Mesothelial cell of epicardium (in vitro differentiated cells): ENCODE measurements at regions not wholly inside any gene's neighbourhood (a gene's known extent, or its start where the extent isn't known, plus 50 kb on each side); places are given as distances from the start of the nearest gene placed in this dataset.

Source experiments
- DNase-seq, 2 experiments: peaks; one replicate each; pipeline ENCODE4 v3.0.0; 2021; ENCODE audit warnings: low spot score in 2 of 2; ENCODE audit not compliant: unreplicated experiment in 2 of 2
- H3K27ac Mint-ChIP-seq: 2 replicates; pipeline ENCODE4 v1.8.0; 2021; ENCODE audit warnings: mixed read lengths
- H3K27me3 Mint-ChIP-seq: 2 replicates; pipeline ENCODE4 v1.8.0; 2021; ENCODE audit warnings: low read depth, mixed read lengths
- H3K36me3 Mint-ChIP-seq: 2 replicates; pipeline ENCODE4 v1.8.0; 2021; ENCODE audit warnings: mixed read lengths
- H3K4me1 Mint-ChIP-seq: 2 replicates; pipeline ENCODE4 v1.8.0; 2021; ENCODE audit warnings: mixed read lengths
- H3K4me3 Mint-ChIP-seq: 2 replicates; pipeline ENCODE4 v1.8.0; 2021; ENCODE audit warnings: mild to moderate bottlenecking, moderate library complexity, mixed read lengths
- H3K9me3 Mint-ChIP-seq: 2 replicates; pipeline ENCODE4 v1.8.0; 2021; ENCODE audit warnings: mixed read lengths
- TF ChIP-seq, protein P1 (sequence below): fragments of 200-600 bp; sonication (generic); IDR thresholded peaks from one replicate; pipeline ENCODE4 v1.5.0; 2021; ENCODE audit warnings: antibody characterized with exemption; ENCODE audit not compliant: unreplicated experiment

DNA sequence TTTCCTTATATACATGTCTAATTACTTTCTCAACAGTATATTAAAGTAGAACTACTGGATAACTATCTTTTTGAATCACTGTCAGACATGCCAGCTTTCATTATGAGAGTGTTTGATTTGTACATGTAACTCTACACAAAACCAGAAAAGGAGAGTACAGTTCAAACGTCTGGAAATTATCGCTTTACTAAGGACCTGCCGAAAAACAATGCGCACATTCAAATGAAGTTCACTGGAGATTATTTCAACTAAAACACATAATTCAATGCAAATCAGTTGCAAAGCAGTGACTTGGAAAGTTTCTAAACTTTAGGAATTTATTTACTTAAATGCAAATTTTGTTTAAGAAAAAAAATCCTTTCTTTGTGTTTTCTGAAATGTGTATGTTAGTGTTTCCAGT lies 942.5 kb downstream of the EFNA5 start:
- Mint-ChIP-seq H3K27me3 (no peaks in the 10 kb centered on the region), H3K36me3 (peaks cover 10% of the 10 kb centered on the region), H3K4me1 (no peaks in the 10 kb centered on the region), H3K27ac (no peak overlapping the region), H3K4me3 (no peak overlapping the region), H3K9me3 (peaks cover 29% of the 10 kb centered on the region)
- no peak for DNase-seq
- TF ChIP-seq, protein P1, sequence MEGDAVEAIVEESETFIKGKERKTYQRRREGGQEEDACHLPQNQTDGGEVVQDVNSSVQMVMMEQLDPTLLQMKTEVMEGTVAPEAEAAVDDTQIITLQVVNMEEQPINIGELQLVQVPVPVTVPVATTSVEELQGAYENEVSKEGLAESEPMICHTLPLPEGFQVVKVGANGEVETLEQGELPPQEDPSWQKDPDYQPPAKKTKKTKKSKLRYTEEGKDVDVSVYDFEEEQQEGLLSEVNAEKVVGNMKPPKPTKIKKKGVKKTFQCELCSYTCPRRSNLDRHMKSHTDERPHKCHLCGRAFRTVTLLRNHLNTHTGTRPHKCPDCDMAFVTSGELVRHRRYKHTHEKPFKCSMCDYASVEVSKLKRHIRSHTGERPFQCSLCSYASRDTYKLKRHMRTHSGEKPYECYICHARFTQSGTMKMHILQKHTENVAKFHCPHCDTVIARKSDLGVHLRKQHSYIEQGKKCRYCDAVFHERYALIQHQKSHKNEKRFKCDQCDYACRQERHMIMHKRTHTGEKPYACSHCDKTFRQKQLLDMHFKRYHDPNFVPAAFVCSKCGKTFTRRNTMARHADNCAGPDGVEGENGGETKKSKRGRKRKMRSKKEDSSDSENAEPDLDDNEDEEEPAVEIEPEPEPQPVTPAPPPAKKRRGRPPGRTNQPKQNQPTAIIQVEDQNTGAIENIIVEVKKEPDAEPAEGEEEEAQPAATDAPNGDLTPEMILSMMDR, result no peak

DNA sequence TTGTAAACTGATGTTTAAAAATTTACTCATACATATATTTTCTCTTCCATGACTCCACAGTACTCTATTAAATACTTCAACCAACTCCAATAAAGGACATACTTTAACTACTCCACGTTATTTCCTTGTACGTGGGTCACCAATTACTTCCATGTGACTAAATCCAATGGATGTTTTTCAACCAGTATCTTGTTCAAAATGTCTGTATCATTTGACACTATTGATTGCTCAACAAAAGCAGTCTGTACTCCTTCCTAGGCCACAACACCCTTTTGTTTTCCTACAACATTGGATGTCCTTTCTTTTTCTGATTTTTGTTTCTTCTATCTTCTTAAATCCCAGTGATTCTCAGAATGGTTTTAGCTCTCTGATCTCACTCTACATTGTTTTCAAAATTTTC lies 943.7 kb downstream of the EFNA5 start:
- Mint-ChIP-seq H3K9me3 (peaks cover 18% of the 10 kb centered on the region), H3K27ac (no peak overlapping the region), H3K4me3 (no peak overlapping the region), H3K27me3 (no peaks in the 10 kb centered on the region), H3K4me1 (no peaks in the 10 kb centered on the region), H3K36me3 (peaks cover 2% of the 10 kb centered on the region)
- TF ChIP-seq, protein P1, result no peak
- no peak for DNase-seq

DNA sequence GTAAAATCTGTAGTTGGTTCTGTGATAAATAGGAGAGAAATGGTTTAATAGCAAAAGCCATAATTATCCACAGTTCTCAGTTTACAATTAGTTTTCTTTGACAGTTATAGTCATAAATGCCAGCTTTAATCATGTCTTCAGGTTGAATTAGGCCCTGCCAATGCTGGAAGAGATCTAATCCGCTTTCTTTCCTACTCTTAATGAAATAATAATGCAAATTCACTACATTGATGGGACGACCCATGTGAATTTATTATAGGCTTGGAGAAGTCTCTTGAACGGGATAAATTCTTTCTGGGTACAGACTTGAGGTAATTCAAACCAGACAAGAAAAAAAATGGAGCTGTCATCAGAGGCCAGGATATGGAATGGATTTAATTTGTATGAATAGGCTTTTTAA lies 950.4 kb downstream of the EFNA5 start:
- H3K4me1 Mint-ChIP-seq, result peaks cover 8% of the 10 kb centered on the region
- no peak for DNase-seq
- no peak overlapping the region for H3K27ac Mint-ChIP-seq
- TF ChIP-seq, protein P1, result no peak
- H3K9me3 Mint-ChIP-seq, result peaks cover 8% of the 10 kb centered on the region
- H3K4me3 Mint-ChIP-seq, result no peak overlapping the region
- H3K36me3 Mint-ChIP-seq, result peaks cover 5% of the 10 kb centered on the region
- H3K27me3 Mint-ChIP-seq, result no peaks in the 10 kb centered on the region

DNA sequence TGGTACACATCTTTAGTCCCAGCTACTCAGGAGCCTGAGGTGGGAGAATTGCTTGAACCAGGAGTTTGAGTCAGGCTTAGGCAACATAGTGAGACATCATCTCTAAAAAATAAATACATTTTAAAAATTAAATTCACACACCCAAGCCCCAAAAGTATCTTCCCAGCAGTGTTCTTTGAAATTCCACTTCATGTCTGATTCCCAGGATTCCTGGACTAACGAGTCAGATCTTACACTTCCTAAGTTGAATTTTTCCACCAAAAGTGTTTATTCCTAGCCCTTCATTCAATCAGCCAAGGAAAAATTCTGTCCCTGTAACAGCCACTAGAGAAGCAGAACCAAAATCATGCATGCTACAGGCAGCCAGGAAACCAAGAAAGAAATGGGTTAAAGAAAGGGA lies 970.9 kb downstream of the EFNA5 start:
- Mint-ChIP-seq H3K9me3 (peaks cover 8% of the 10 kb centered on the region), H3K27ac (no peak overlapping the region), H3K4me1 (peaks cover 4% of the 10 kb centered on the region), H3K27me3 (no peaks in the 10 kb centered on the region), H3K4me3 (no peak overlapping the region), H3K36me3 (no peaks in the 10 kb centered on the region)
- TF ChIP-seq, protein P1, result no peak
- no peak for DNase-seq

DNA sequence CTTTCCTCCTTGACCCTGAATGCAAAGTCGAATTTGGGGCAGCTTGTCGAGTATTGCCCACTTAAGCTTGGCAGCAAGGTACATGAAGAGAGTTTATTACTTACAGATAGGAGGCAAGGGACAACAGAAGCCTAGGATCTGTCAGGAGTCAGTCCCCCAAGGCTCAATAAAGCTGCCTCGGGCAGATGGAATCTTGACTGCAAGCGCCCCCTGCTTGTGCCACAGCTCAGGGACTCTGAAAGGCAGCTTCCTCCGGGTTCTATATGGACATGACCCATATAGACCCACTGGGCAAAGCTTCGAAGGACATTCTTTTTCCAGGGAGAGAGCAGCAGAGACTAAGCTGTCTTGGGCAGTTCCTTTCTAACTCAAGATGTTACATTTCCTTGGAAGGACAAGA lies 971.5 kb downstream of the EFNA5 start:
- H3K4me3 Mint-ChIP-seq, result no peak overlapping the region
- H3K4me1 Mint-ChIP-seq, result peaks cover 4% of the 10 kb centered on the region
- H3K27me3 Mint-ChIP-seq, result no peaks in the 10 kb centered on the region
- H3K36me3 Mint-ChIP-seq, result no peaks in the 10 kb centered on the region
- peaks cover 8% of the 10 kb centered on the region for H3K9me3 Mint-ChIP-seq
- no peak overlapping the region for H3K27ac Mint-ChIP-seq
- TF ChIP-seq, protein P1, result no peak
- no peak for DNase-seq

DNA sequence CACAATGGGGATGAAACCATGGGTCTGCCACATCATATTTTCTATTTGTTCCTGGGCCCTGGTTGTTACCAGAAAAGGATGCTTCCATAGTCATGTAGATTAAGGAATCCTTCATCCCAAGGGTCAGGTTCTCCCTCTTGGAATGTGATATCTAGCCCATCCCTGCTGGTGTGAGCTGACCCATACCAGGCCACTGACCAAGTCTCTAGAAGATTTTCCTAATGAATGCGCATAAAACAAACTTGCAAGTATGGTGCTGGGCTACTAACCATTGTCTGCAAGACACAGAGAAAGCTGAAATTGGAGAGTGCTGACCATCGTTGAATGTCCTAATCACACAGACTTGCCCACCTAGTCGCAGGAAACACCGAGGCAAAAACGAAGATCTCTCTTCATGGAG lies 972.6 kb downstream of the EFNA5 start:
- peaks cover 4% of the 10 kb centered on the region for H3K4me1 Mint-ChIP-seq
- TF ChIP-seq, protein P1, result no peak
- peaks cover 8% of the 10 kb centered on the region for H3K9me3 Mint-ChIP-seq
- no peak overlapping the region for H3K27ac Mint-ChIP-seq
- DNase-seq, result no peak
- no peak overlapping the region for H3K4me3 Mint-ChIP-seq
- H3K36me3 Mint-ChIP-seq, result no peaks in the 10 kb centered on the region
- no peaks in the 10 kb centered on the region for H3K27me3 Mint-ChIP-seq
